GM12865 (cell line): ENCODE measurements at regions not wholly inside any gene's neighbourhood (a gene's known extent, or its start where the extent isn't known, plus 50 kb on each side); places are given as distances from the start of the nearest gene placed in this dataset.

Experiments
- DNase-seq: peaks from one replicate; pipeline ENCODE4 v3.0.0; 2010; ENCODE audit warnings: low read depth
- H3K4me3 ChIP-seq: 2 replicates; pipeline ENCODE4 v1.5.1; 2011; ENCODE audit warnings: mild to moderate bottlenecking, low read depth, low read length, control low read depth
- TF ChIP-seq, protein P1 (sequence below): IDR thresholded peaks from 2 replicates; pipeline ENCODE4 v1.5.1; 2011; ENCODE audit warnings: low read length, control low read depth, low read depth, inconsistent platforms; ENCODE audit not compliant: insufficient read depth; ENCODE audit errors: missing control alignments

DNA sequence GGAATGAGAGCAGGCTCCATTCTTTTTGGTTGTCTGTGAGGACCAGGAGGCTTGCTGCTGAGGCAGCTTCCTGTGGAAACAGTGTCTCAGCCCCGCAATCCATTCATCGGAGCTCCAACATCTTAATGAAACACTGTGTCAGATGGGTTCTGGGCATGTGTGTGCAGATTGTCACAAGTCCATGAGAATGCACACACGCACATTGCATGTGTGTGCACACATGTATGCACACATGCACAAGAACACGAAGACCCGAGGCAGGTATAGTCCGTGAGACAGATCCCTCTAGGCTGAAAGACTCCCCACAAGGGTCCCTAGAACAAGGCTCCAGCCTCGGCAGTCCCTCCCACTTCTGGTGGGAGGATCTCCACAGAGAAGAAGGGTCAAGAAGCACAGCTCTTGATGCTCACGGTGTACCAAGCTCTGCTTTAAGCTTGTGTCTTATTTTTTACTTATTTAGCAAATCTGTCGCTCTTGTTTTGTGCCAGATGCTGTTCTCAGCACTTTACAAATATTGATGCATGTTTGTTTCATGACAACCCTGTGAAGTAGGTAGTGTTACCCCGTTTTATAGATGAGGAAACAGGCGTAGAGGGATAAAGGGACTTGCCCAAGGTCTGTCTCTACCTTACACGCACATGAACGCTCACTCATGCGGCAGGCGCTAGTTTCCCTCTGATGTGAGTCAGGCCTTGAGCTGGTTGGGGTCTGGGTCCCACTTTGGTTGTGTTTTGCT, 213.1 kb downstream of the SEC14L1 start:
- no peak for DNase-seq
- TF ChIP-seq, protein P1, sequence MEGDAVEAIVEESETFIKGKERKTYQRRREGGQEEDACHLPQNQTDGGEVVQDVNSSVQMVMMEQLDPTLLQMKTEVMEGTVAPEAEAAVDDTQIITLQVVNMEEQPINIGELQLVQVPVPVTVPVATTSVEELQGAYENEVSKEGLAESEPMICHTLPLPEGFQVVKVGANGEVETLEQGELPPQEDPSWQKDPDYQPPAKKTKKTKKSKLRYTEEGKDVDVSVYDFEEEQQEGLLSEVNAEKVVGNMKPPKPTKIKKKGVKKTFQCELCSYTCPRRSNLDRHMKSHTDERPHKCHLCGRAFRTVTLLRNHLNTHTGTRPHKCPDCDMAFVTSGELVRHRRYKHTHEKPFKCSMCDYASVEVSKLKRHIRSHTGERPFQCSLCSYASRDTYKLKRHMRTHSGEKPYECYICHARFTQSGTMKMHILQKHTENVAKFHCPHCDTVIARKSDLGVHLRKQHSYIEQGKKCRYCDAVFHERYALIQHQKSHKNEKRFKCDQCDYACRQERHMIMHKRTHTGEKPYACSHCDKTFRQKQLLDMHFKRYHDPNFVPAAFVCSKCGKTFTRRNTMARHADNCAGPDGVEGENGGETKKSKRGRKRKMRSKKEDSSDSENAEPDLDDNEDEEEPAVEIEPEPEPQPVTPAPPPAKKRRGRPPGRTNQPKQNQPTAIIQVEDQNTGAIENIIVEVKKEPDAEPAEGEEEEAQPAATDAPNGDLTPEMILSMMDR: no peak
- no peak overlapping the region for H3K4me3 ChIP-seq

DNA sequence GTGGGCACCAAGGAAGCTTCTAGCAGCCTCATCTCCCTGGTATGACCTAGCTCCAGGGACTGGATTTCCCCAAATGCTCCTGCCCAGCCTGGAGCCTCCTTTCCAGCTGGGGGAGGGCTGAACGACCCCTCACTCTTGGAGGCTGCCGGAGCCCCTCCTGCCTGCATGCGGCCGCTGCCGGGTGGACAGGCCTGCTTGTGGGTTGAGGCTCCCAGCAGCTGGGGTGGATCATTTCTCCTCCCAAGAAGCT, 213.6 kb downstream of the SEC14L1 start:
- no peak for DNase-seq
- TF ChIP-seq, protein P1: no peak
- H3K4me3 ChIP-seq: no peak overlapping the region

DNA sequence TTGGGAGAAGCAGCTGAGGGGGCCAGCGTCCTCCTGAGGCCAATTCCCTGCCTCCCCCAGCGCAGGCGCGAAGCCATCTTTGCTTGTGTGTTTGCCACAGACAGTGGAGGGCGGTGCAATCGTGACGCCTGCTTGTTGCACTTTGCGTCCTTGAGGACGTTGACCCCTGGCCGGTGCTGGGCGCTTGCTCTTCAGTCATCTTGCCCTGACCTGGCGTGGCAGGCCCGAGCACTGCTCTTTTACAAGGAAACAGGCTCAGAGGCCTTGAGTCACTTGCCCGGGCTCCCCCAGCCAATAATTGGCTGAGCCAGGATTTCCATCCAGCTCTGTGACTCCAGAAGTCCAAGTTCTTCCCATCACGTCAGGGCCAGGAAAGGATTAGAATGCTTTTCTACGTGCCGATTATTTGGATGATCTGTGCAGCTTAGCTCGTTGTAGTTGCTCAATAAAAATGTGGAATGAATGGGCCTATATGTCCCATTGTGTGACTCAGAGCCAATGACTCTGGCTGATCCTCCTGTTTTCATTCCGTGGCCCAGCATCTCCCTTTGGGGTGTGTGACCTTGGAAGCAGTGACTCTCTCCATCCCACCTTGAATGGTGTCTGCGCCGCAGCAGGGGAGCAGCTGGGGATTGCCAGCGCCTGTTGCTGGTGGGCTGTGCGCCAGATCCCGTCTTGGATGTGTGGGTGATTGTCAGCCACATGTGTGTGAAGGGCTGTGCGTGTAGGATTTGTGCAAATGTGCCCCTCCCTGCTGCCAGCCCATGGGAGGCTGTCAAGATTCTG, 214.1 kb downstream of the SEC14L1 start:
- H3K4me3 ChIP-seq: no peak overlapping the region
- TF ChIP-seq, protein P1: no peak
- no peak for DNase-seq

DNA sequence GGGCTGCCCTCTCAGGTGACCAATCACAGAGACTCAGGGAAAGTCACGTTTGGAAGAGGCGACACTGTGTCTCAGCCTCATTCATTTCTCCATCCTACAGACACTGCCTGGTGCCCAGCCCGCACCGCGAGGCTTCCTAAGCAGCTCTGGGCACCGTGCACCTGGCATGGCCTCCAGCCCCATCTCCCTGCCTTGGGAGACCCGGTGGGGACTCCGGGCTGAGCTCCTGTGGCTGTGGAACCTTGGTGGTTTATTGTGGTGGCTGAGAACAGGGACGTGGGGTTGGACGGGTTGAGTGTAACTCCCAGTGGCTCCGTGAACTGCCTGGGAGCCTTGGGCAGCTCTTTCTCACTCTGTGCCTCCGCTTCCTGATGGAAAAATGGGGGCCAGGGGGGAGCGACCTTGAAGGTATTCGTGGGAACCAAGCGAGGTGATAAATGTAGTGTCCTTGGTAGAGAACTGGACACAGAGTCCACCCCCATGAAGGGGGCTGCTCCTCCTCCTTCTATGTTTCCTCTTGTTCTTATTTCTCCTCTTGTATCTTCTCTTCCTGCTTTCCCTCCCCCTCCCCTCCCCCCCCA, 215.4 kb downstream of the SEC14L1 start:
- no peak overlapping the region for H3K4me3 ChIP-seq
- TF ChIP-seq, protein P1: no peak
- DNase-seq: no peak

DNA sequence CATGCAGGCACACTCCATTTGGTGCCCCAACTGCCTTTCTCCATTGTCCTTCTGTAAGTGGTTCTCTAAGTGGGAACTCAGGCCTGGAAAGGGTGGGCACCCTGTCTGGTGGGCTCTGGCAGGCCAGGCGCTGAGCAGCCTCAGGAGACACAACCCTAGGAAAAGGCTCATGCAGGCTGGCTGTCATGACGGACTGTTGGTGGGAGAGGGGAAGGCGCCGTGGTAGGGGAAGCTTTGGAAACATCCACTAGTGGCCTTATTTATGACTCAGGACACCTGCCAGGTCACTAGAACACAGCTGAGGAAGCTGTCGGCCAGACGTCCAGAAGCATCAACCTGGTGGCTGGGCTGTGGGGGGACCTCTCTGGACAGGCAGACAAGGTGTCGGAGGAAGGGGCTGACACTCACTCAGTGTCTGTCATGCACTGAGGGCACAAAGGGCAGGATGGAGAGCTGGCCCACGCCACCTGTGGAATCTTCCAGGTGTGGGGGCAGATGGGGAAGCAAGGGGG, 216.0 kb downstream of the SEC14L1 start:
- TF ChIP-seq, protein P1: no peak
- no peak overlapping the region for H3K4me3 ChIP-seq
- DNase-seq: no peak

DNA sequence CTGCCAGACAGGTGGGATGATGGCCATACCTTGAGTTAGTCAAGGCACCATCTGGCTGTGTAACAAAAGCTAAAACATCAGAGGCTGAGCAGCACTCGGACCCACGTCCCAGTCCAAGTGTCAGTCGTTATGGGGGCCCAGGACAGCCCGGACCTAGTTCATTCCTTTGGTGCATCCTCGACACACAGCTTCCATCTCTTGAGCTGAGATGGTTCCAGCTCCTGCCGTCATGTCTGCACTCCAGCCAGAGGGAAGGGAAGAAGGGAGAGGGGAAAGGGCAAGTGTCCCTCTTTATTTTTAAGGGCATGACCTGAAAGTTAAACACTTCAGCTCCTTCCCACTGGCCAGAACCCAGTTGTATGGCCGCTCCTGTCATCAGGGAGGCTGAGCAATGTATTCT, 218.0 kb downstream of the SEC14L1 start:
- no peak for DNase-seq
- no peak overlapping the region for H3K4me3 ChIP-seq
- TF ChIP-seq, protein P1: no peak
